ENCODE measurements at regions not wholly inside any gene's neighbourhood (a gene's known extent, or its start where the extent isn't known, plus 50 kb on each side); places are given as distances from the start of the nearest gene placed in this dataset.
A peak's percentile ranks its signal among the peaks of the same experiment; 100 is the strongest.

DNA sequence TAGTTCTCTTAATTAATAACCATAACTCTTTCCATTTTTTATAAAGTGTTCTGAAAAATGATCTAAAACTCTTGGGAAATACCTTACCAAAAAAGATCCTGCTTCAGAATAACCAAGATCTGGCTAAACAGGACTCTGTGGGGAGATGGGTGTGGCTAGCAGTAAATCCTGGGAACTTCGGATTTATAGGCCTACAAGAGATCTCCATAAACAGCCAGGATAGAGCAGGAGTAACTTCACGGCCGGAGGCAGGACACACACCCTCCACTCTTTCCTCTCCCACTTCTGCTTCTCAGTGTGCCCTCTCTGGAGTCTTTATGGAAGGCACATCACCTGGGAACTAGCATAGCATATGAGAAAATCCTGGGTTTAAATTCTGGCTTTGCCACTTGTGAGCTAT is 309.4 kb upstream of the SOX2 start:
- Histone ChIP-seq H3K27me3 (ENCODE audit: control insufficient read depth, insufficient read depth, low read length) (no peaks in the 10 kb centered on the region), H3K4me3 (ENCODE audit: low read depth, low read length) (no peak overlapping the region), H3K36me3 (ENCODE audit: control insufficient read depth, insufficient read depth, low read length) (no peaks in the 10 kb centered on the region)
- TF ChIP-seq, protein P1, sequence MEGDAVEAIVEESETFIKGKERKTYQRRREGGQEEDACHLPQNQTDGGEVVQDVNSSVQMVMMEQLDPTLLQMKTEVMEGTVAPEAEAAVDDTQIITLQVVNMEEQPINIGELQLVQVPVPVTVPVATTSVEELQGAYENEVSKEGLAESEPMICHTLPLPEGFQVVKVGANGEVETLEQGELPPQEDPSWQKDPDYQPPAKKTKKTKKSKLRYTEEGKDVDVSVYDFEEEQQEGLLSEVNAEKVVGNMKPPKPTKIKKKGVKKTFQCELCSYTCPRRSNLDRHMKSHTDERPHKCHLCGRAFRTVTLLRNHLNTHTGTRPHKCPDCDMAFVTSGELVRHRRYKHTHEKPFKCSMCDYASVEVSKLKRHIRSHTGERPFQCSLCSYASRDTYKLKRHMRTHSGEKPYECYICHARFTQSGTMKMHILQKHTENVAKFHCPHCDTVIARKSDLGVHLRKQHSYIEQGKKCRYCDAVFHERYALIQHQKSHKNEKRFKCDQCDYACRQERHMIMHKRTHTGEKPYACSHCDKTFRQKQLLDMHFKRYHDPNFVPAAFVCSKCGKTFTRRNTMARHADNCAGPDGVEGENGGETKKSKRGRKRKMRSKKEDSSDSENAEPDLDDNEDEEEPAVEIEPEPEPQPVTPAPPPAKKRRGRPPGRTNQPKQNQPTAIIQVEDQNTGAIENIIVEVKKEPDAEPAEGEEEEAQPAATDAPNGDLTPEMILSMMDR (IDR thresholded peaks at IDR 0.05; ENCODE audit: insufficient read depth, low read length, severe bottlenecking): no peak
- DNase-seq (ENCODE audit: low read depth) (no peak), FAIRE-seq (no peak)

DNA sequence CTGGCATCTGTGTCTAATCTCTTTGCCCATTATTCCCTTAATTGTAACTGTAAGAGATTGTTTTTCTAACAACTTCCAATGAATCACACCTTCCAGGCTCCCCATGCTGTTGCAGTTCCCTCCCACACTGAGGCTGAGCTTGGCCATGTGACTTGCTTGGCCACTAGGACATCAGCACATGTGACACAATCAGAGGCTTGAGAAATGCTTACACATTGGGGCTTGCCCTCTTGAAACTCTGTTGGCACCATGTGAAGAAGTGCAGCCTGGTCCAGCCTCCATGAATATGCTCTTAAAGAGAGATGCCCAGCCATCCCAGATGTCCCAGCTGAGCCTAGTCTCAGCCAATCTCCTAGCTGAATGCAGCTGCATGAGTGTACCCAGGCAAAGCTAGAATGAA is 326.8 kb upstream of the SOX2 start:
- Histone ChIP-seq H3K36me3 (ENCODE audit: control insufficient read depth, insufficient read depth, low read length) (no peaks in the 10 kb centered on the region), H3K27me3 (ENCODE audit: control insufficient read depth, insufficient read depth, low read length) (peaks cover 2% of the 10 kb centered on the region), H3K4me3 (ENCODE audit: low read depth, low read length) (no peak overlapping the region)
- TF ChIP-seq, protein P1 (IDR thresholded peaks at IDR 0.05; ENCODE audit: insufficient read depth, low read length, severe bottlenecking): no peak
- peak; percentile 48 for DNase-seq (ENCODE audit: low read depth)
- peak; percentile 88 for FAIRE-seq

DNA sequence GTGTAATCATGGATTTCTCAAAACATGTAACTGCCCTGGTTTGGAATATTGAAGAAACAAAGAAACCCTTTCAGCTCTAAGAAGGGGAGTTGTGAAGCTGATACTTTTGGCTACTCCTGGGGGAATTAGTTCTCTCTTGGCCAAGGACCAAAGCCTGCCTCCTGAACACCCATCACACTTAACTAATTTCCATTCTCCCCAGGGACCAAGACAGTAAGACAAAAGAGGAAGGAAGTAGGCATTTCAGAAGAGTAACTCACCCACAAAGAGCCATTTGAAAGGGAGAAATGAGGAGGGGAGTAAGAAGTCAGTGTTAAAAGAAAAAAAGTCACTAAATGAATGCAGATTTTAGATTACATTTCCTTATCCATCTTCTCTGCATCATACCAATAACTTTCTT is 328.0 kb upstream of the SOX2 start:
- H3K27me3 ChIP-seq (ENCODE audit: control insufficient read depth, insufficient read depth, low read length): peaks cover 2% of the 10 kb centered on the region
- no peaks in the 10 kb centered on the region for H3K36me3 ChIP-seq (ENCODE audit: control insufficient read depth, insufficient read depth, low read length)
- no peak for DNase-seq (ENCODE audit: low read depth)
- peak; percentile 13 for FAIRE-seq
- H3K4me3 ChIP-seq (ENCODE audit: low read depth, low read length): no peak overlapping the region
- TF ChIP-seq, protein P1 (IDR thresholded peaks at IDR 0.05; ENCODE audit: insufficient read depth, low read length, severe bottlenecking): no peak

DNA sequence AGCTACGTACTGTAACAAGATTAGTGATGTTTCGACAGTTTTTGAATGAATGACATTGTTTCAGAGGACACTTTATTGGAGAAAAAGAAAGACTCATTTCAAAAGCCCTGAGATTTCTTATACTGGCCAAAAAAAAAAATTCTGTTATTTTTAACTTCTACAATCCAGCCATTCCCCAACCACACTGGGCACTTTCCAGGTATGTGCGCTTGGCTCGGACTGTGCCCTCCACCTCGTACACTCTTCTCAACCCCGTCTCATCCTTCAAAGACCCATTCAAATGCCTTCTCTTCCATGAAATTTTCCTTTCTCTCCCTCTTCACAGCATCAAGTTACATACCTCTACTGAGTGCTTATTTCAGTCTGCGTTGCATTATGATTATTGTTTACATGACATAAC is 328.5 kb upstream of the SOX2 start:
- FAIRE-seq: no peak
- no peak overlapping the region for H3K4me3 ChIP-seq (ENCODE audit: low read depth, low read length)
- DNase-seq (ENCODE audit: low read depth): no peak
- H3K36me3 ChIP-seq (ENCODE audit: control insufficient read depth, insufficient read depth, low read length): no peaks in the 10 kb centered on the region
- H3K27me3 ChIP-seq (ENCODE audit: control insufficient read depth, insufficient read depth, low read length): peaks cover 2% of the 10 kb centered on the region
- TF ChIP-seq, protein P1 (IDR thresholded peaks at IDR 0.05; ENCODE audit: insufficient read depth, low read length, severe bottlenecking): no peak

DNA sequence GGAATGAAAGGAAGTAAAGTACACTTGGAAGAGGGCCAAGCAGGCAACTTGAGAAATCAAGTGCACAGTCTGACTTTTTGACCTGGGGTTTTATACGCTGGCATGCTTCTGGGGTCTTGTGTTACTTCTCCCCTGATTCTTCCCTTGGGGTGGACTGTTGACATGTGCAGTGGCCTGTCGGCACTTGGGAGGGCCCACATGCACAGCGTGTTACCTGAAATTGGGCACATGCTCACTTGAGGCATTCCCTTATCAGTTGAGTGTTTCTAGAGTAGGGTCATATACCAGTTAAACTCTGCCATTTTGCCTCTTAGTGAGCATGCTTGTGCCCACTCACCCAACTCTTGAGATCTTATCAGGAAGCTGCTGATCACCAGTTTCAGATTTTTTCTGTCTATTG is 329.1 kb upstream of the SOX2 start:
- DNase-seq (ENCODE audit: low read depth): no peak

DNA sequence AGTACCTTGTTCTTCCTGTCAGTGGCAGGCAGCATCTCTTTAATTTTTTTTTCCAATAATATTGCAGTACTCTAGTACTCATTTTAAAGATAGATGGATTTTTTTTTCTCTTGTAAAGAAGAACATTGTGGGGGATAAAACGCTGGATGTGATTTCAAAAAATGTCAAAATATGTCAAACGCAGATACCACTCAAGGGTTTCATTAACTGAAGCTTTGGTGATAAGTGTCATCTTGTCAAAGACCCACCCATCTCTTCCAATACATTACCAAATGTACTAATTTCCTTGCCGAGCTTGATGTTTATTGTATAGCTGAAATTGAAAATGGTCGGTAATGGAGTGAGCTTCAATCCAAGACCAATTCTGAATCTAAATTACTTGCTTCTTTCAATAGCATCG is 332.4 kb upstream of the SOX2 start:
- TF ChIP-seq, protein P1 (IDR thresholded peaks at IDR 0.05; ENCODE audit: insufficient read depth, low read length, severe bottlenecking): no peak

More for the DNA sequence above, 329.1 kb upstream of the SOX2 start:
- no peak overlapping the region for H3K4me3 ChIP-seq (ENCODE audit: low read depth, low read length)
- no peaks in the 10 kb centered on the region for H3K36me3 ChIP-seq (ENCODE audit: control insufficient read depth, insufficient read depth, low read length)
- TF ChIP-seq, protein P1 (IDR thresholded peaks at IDR 0.05; ENCODE audit: insufficient read depth, low read length, severe bottlenecking): no peak
- peaks cover 2% of the 10 kb centered on the region for H3K27me3 ChIP-seq (ENCODE audit: control insufficient read depth, insufficient read depth, low read length)
- FAIRE-seq: peak; percentile 43

More for the DNA sequence above, 332.4 kb upstream of the SOX2 start:
- no peaks in the 10 kb centered on the region for H3K36me3 ChIP-seq (ENCODE audit: control insufficient read depth, insufficient read depth, low read length)
- H3K27me3 ChIP-seq (ENCODE audit: control insufficient read depth, insufficient read depth, low read length): peaks cover 2% of the 10 kb centered on the region
- no peak for DNase-seq (ENCODE audit: low read depth)
- FAIRE-seq: no peak
- no peak overlapping the region for H3K4me3 ChIP-seq (ENCODE audit: low read depth, low read length)

Measured in bronchial epithelial cell (primary cell).